ENCODE measurements at regions not wholly inside any gene's neighbourhood (a gene's known extent, or its start where the extent isn't known, plus 50 kb on each side); places are given as distances from the start of the nearest gene placed in this dataset.

DNA sequence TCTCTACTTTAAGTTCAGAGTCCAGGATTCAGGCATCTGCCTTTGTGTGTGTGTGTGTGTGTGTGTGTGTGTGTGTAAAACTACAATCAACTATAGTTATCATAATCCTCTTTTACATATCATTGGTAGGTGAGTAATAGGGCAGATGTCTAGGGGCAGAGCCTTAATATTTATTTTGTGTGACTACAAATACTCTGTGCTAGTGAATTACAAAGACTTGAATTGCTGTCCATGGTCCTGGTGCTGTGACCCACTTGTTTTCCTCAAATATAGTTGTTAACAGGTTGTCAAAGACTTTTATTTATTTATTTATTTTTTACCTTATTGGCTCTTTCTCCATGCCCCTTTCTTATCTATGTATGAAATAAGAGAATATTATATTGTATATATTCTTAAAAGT is 196.8 kb downstream of the ANXA1 start:
- H3K9me3 ChIP-seq (ENCODE audit: low read depth, low read length) = no peaks in the 10 kb centered on the region
- TF ChIP-seq FOXP2 (optimal IDR thresholded peaks at IDR 0.05; ENCODE audit: control extremely low read depth, extremely low read length, insufficient read depth) = no peak
- TF ChIP-seq POLR2AphosphoS5 (IDR thresholded peaks at IDR 0.05; ENCODE audit: borderline replicate concordance, low read depth, low read length) = no peak
- no peak for TF ChIP-seq EZH2 (IDR thresholded peaks at IDR 0.05)

DNA sequence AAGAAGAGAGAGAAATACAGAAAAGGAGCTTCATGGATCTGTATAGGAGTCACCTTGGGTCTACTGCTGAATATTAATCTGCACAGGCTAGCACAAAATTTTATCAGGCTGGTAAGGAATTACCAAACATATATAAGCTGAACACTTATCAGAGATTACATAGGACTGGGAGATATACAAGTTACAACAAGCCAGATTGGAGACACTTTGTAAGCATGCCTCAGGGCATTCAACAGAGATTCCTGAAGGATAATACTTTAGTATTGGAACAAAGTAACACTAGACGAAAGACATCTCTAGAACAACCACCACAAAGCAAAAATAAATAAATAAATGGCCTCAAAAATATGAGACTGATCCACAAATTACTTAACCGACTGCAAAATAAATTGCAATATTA is 197.8 kb downstream of the ANXA1 start:
- H3K36me3 ChIP-seq (ENCODE audit: insufficient read depth, low read length) = no peaks in the 10 kb centered on the region
- H3K9me3 ChIP-seq (ENCODE audit: low read depth, low read length) = no peaks in the 10 kb centered on the region
- H3K27ac ChIP-seq = no peak overlapping the region
- H3K9ac ChIP-seq (ENCODE audit: insufficient read length) = no peak overlapping the region
- DNase-seq (ENCODE audit: low read depth, low spot score) = no peak
- TF ChIP-seq FOXP2 (optimal IDR thresholded peaks at IDR 0.05; ENCODE audit: control extremely low read depth, extremely low read length, insufficient read depth) (no peak), POLR2AphosphoS5 (IDR thresholded peaks at IDR 0.05; ENCODE audit: borderline replicate concordance, low read depth, low read length) (no peak), EZH2 (IDR thresholded peaks at IDR 0.05) (no peak)
- H3K4me3 ChIP-seq = no peak overlapping the region

More for the DNA sequence above, 196.8 kb downstream of the ANXA1 start:
- no peak overlapping the region for H3K9ac ChIP-seq (ENCODE audit: insufficient read length)
- H3K4me3 ChIP-seq = no peak overlapping the region
- DNase-seq (ENCODE audit: low read depth, low spot score) = no peak
- H3K36me3 ChIP-seq (ENCODE audit: insufficient read depth, low read length) = no peaks in the 10 kb centered on the region
- no peak overlapping the region for H3K27ac ChIP-seq

DNA sequence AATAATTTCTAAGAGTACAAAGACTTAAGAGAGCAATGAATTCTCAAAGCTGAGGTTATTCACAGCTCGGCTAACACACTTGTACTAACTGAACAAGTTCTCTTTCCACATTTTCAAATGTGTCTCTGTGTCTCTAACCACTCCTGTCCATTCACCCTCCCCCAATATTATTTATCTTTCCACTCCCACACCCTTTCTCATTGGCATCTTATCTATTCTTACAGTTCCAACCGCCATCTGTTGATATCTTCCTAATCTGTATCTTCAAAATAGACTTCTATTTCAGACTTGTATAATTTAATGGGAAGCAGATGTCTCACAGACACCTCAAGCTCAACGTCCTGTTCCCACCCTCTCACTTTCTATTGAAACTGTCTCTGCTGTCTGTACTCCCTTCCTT is 205.9 kb downstream of the ANXA1 start:
- no peak for DNase-seq (ENCODE audit: low read depth, low spot score)
- no peaks in the 10 kb centered on the region for H3K36me3 ChIP-seq (ENCODE audit: insufficient read depth, low read length)
- H3K9me3 ChIP-seq (ENCODE audit: low read depth, low read length) = no peaks in the 10 kb centered on the region
- H3K9ac ChIP-seq (ENCODE audit: insufficient read length) = no peak overlapping the region
- no peak overlapping the region for H3K27ac ChIP-seq
- no peak overlapping the region for H3K4me3 ChIP-seq
- TF ChIP-seq POLR2AphosphoS5 (IDR thresholded peaks at IDR 0.05; ENCODE audit: borderline replicate concordance, low read depth, low read length) (no peak), FOXP2 (optimal IDR thresholded peaks at IDR 0.05; ENCODE audit: control extremely low read depth, extremely low read length, insufficient read depth) (no peak), EZH2 (IDR thresholded peaks at IDR 0.05) (no peak)

DNA sequence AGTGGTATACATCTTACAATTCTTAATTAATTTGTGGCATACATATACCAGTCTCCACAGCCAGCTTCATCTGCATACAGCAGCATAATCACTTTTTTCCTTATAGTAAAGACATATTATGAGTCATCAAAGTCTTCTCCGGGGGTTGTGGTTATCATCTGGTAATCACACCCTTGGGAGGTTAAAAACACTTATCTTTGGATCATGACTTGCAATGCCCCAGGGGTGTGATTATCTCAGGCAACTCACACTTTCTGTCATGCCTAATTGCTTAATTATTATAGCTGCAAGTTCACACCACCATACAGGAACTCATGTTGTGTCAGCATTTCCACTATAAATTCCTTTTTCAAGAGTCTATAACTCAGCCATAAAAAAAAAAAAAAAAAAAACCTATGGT is 218.4 kb downstream of the ANXA1 start:
- peak; percentile 20 for DNase-seq (ENCODE audit: low read depth, low spot score)
- H3K4me3 ChIP-seq = no peak overlapping the region
- no peak overlapping the region for H3K27ac ChIP-seq
- no peaks in the 10 kb centered on the region for H3K36me3 ChIP-seq (ENCODE audit: insufficient read depth, low read length)
- TF ChIP-seq POLR2AphosphoS5 (IDR thresholded peaks at IDR 0.05; ENCODE audit: borderline replicate concordance, low read depth, low read length) = no peak; the same call in 1 of the 2 replicates
- TF ChIP-seq FOXP2 (optimal IDR thresholded peaks at IDR 0.05; ENCODE audit: control extremely low read depth, extremely low read length, insufficient read depth) = no peak
- H3K9ac ChIP-seq (ENCODE audit: insufficient read length) = no peak overlapping the region
- no peaks in the 10 kb centered on the region for H3K9me3 ChIP-seq (ENCODE audit: low read depth, low read length)

DNA sequence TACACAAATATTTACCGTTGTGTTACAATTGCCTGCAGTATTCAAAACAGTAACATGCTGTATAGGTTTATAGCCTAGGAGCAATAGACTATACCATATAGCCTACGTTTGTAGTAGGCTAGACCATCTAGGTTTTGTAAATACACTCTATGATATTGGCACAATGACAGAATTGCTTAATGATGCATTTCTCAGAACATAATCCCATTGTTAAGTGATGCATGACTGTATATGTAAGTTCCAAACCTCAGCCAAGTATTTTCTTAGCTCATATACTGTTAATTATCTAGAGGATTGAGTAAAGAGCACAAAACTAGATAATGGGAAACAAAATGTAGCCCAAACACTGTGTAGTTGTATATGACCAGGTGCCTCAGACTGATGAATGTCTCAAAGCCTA is 220.1 kb downstream of the ANXA1 start:
- no peak overlapping the region for H3K4me3 ChIP-seq
- no peak for TF ChIP-seq EZH2 (IDR thresholded peaks at IDR 0.05)
- no peak for TF ChIP-seq FOXP2 (optimal IDR thresholded peaks at IDR 0.05; ENCODE audit: control extremely low read depth, extremely low read length, insufficient read depth)
- no peak for TF ChIP-seq POLR2AphosphoS5 (IDR thresholded peaks at IDR 0.05; ENCODE audit: borderline replicate concordance, low read depth, low read length)
- H3K27ac ChIP-seq = no peak overlapping the region
- DNase-seq (ENCODE audit: low read depth, low spot score) = no peak
- no peaks in the 10 kb centered on the region for H3K9me3 ChIP-seq (ENCODE audit: low read depth, low read length)
- no peaks in the 10 kb centered on the region for H3K36me3 ChIP-seq (ENCODE audit: insufficient read depth, low read length)
- no peak overlapping the region for H3K9ac ChIP-seq (ENCODE audit: insufficient read length)

DNA sequence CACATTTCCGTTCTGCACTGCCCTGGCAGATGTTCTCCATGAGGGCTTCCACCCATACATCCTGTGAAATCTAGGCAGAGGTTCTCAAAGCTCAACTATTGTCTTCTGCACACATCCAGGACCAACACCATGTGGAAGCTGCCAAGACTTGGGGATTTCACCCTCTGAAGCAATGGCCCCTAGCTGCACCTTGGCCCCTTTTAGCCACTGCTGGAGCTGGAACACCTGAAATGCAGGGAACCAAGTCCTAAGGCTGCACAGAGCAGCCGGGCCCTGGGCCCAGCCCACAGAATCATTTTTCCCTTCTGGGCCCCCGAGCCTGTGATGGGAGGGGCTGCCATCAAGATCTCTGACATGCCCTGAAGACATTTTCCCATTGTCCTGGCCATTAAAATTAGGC is 228.7 kb downstream of the ANXA1 start:
- TF ChIP-seq POLR2AphosphoS5 (IDR thresholded peaks at IDR 0.05; ENCODE audit: borderline replicate concordance, low read depth, low read length) (no peak), FOXP2 (optimal IDR thresholded peaks at IDR 0.05; ENCODE audit: control extremely low read depth, extremely low read length, insufficient read depth) (no peak), EZH2 (IDR thresholded peaks at IDR 0.05) (no peak)
- DNase-seq (ENCODE audit: low read depth, low spot score) = no peak
- Histone ChIP-seq H3K4me3 (no peak overlapping the region), H3K9me3 (ENCODE audit: low read depth, low read length) (no peaks in the 10 kb centered on the region), H3K36me3 (ENCODE audit: insufficient read depth, low read length) (no peaks in the 10 kb centered on the region), H3K9ac (ENCODE audit: insufficient read length) (no peak overlapping the region), H3K27ac (no peak overlapping the region)

DNA sequence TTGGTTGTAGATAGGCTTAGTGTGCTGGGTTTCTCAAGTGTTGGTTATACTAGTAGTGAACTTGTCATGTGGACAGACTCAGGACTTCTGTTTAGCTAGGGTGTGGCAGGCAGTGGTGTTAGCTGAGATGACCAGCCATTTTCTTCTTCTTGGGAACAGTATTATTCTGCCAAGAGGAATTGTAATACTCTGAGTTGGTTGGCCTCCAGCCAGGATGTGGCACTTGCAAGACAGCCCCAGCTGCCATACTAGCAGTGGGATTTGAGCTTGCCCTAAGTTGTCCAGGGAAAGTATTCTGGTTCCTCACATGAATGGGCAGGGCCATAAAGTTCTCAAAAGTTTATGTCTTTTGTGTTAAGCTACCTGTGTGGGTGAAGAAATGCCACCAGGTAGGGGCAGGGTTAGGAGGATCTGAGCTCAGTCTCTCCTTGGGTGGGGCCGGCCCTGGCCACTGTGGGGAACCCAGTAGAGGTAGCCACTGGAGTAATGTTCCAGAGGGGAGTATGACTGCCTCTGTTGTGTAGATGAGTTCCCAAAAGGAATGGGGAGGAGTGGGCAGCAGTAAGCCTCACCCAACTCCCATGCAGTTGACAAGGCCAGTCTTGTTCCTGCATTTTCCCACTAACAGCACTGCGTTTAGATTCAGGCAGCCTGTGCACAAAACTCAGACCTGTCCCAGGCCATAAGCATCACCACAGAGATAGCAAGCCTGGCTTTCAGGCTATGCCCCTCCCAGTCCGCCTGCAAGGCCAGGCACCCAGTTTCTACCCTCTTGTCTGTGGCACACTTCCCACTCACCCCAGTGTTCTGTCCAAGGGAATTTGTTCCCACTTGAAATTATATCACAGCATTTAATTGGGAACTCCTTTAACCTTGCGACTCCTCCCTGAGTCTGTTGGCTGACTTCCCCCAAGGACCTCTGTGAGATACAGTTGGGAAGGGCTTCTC is 250.7 kb downstream of the ANXA1 start:
- DNase-seq (ENCODE audit: low read depth, low spot score) = no peak
- no peak overlapping the region for H3K27ac ChIP-seq
- H3K9me3 ChIP-seq (ENCODE audit: low read depth, low read length) = no peaks in the 10 kb centered on the region
- no peak overlapping the region for H3K9ac ChIP-seq (ENCODE audit: insufficient read length)
- TF ChIP-seq POLR2AphosphoS5 (IDR thresholded peaks at IDR 0.05; ENCODE audit: borderline replicate concordance, low read depth, low read length) (no peak), EZH2 (IDR thresholded peaks at IDR 0.05) (no peak), FOXP2 (optimal IDR thresholded peaks at IDR 0.05; ENCODE audit: control extremely low read depth, extremely low read length, insufficient read depth) (no peak)
- H3K4me3 ChIP-seq = no peak overlapping the region
- H3K36me3 ChIP-seq (ENCODE audit: insufficient read depth, low read length) = no peaks in the 10 kb centered on the region

DNA sequence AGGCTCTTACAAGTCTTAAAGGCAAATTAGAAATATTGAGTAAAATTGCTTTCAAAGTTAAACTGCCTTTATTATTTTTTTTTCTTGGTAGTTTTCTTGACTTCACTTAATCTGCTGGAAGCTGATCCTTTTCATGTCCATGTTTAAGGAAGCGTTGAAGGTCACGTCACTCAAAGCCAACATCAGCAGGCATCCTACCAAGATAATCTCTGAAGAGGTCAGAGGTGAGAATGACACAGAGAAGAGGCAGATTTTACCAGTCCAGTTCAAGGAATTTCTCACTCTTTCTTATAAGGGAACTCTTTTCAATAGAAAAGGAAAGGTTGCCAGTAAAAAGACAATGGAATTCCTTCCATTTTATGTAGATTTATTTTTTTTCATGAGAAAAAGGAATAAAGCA is 259.8 kb downstream of the ANXA1 start:
- TF ChIP-seq FOXP2 (optimal IDR thresholded peaks at IDR 0.05; ENCODE audit: control extremely low read depth, extremely low read length, insufficient read depth) (no peak), EZH2 (IDR thresholded peaks at IDR 0.05) (no peak), POLR2AphosphoS5 (IDR thresholded peaks at IDR 0.05; ENCODE audit: borderline replicate concordance, low read depth, low read length) (no peak)
- Histone ChIP-seq H3K36me3 (ENCODE audit: insufficient read depth, low read length) (no peaks in the 10 kb centered on the region), H3K27ac (no peak overlapping the region), H3K9ac (ENCODE audit: insufficient read length) (no peak overlapping the region), H3K9me3 (ENCODE audit: low read depth, low read length) (no peaks in the 10 kb centered on the region), H3K4me3 (no peak overlapping the region)
- DNase-seq (ENCODE audit: low read depth, low spot score) = no peak
